SK-N-SH (cell line): ENCODE measurements at regions not wholly inside any gene's neighbourhood (a gene's known extent, or its start where the extent isn't known, plus 50 kb on each side); places are given as distances from the start of the nearest gene placed in this dataset.

ENCODE experiments used
- CTCF ChIA-PET: fragments of 300-600, 350-600 bp; formaldehyde crosslinking; extraction: SDS; loops from one replicate; lab custom pipeline; 2021; lab: Yijun Ruan, JAX
- POLR2A ChIA-PET: fragments of 350-600 bp; sonication (Branson Sonifier 250); formaldehyde crosslinking; extraction: SDS; loops from one replicate; lab custom pipeline; 2020; ENCODE audit warnings: antibody characterized with exemption, inconsistent platforms; lab: Yijun Ruan, JAX
- DNase-seq: peaks from one replicate; pipeline ENCODE4 v3.0.0; 2012
- H2AFZ ChIP-seq: fragments of 200-600 bp; sonication (generic); 2 replicates; pipeline ENCODE4 v1.8.1; 2016; ENCODE audit warnings: antibody characterized with exemption, mild to moderate bottlenecking, low read depth
- H3F3A ChIP-seq: fragments of 200-600 bp; sonication (generic); replicated peaks from 2 replicates; pipeline ENCODE3; 2016; ENCODE audit warnings: antibody characterized with exemption, mild to moderate bottlenecking; ENCODE audit not compliant: insufficient read depth
- H3K27ac ChIP-seq, 2 experiments: fragments of 200-500 bp in 1 of 2; fragments of 200-600 bp in 1 of 2; sonication (Bioruptor generic) in 1 of 2; sonication (generic), shearing (Covaris generic) in 1 of 2; 2 replicates each; pipeline versions ENCODE4 v1.5.1 to v1.6.1; 2014 to 2016; ENCODE audit warnings: low read depth in 2 of 2, inconsistent platforms in 1 of 2, low read length in 1 of 2, mild to moderate bottlenecking in 1 of 2, mixed read lengths in 1 of 2
- H3K27me3 ChIP-seq: fragments of 200-600 bp; sonication (generic), shearing (Covaris generic); 2 replicates; pipeline ENCODE4 v1.6.1; 2016; ENCODE audit warnings: mixed run types; ENCODE audit not compliant: insufficient read depth
- H3K36me3 ChIP-seq, 2 experiments: fragments of 200-500 bp in 1 of 2; fragments of 200-600 bp in 1 of 2; sonication (Bioruptor generic) in 1 of 2; sonication (generic) in 1 of 2; replicated peaks in 1 of 2; 2 replicates each; pipeline versions ENCODE3 to v1.5.1; 2014 to 2016; ENCODE audit warnings: low read length in 1 of 2, mild to moderate bottlenecking in 1 of 2; ENCODE audit not compliant: insufficient read depth in 2 of 2, control insufficient read depth in 1 of 2
- H3K4me1 ChIP-seq, 2 experiments: fragments of 200-500 bp in 1 of 2; fragments of 200-600 bp in 1 of 2; sonication (Bioruptor generic) in 1 of 2; sonication (generic), shearing (Covaris generic) in 1 of 2; 2 replicates each; pipeline versions ENCODE4 v1.5.1 to v1.6.1; 2014 to 2016; ENCODE audit warnings: low read depth in 1 of 2, low read length in 1 of 2, mixed run types in 1 of 2; ENCODE audit not compliant: insufficient read depth in 2 of 2, control insufficient read depth in 1 of 2
- H3K4me2 ChIP-seq: fragments of 200-600 bp; sonication (generic), shearing (Covaris generic); 2 replicates; pipeline ENCODE4 v1.6.1; 2017; ENCODE audit warnings: mixed run types
- H3K4me3 ChIP-seq, 2 experiments: fragments of 200-500 bp in 1 of 2; fragments of 200-600 bp in 1 of 2; sonication (Bioruptor generic) in 1 of 2; sonication (generic), shearing (Covaris generic) in 1 of 2; 2 replicates each; pipeline versions ENCODE4 v1.5.1 to v1.8.1; 2014 to 2016; ENCODE audit warnings: low read depth in 2 of 2, inconsistent platforms in 1 of 2, low read length in 1 of 2, mild to moderate bottlenecking in 1 of 2, mixed read lengths in 1 of 2, moderate library complexity in 1 of 2
- H3K79me2 ChIP-seq: fragments of 200-600 bp; sonication (generic); 2 replicates; pipeline ENCODE4 v1.8.1; 2017; ENCODE audit warnings: mild to moderate bottlenecking; ENCODE audit not compliant: insufficient read depth
- H3K9ac ChIP-seq: fragments of 200-600 bp; sonication (generic); 2 replicates; pipeline ENCODE4 v1.6.1; 2017; ENCODE audit warnings: mixed run types
- H3K9me2 ChIP-seq: fragments of 200-600 bp; sonication (generic); 2 replicates; pipeline ENCODE4 v1.6.1; 2017; ENCODE audit warnings: mixed run types
- H3K9me3 ChIP-seq: fragments of 200-600 bp; sonication (generic); 2 replicates; pipeline ENCODE4 v1.6.1; 2017; ENCODE audit warnings: mixed run types, mild to moderate bottlenecking, moderate library complexity
- H4K20me1 ChIP-seq: fragments of 200-600 bp; sonication (generic); 2 replicates; pipeline ENCODE4 v1.6.1; 2017; ENCODE audit warnings: mild to moderate bottlenecking, mixed run types; ENCODE audit not compliant: insufficient read depth
- CHD2 ChIP-seq: fragments of 150-350 bp; IDR thresholded peaks from 2 replicates; pipeline ENCODE4 v1.6.1; 2018; ENCODE audit warnings: low read length; ENCODE audit not compliant: partially characterized antibody
- ELF1 ChIP-seq: IDR thresholded peaks from 2 replicates; pipeline ENCODE4 v1.4.0; 2012
- GATA2 ChIP-seq: sonication (generic); formaldehyde crosslinking; IDR thresholded peaks from 2 replicates; pipeline ENCODE4 v1.5.0; 2020; ENCODE audit warnings: mild to moderate bottlenecking, missing genetic modification reagents
- JUND ChIP-seq: IDR thresholded peaks from 2 replicates; pipeline ENCODE4 v1.4.0; 2012
- MEF2A ChIP-seq: IDR thresholded peaks from 2 replicates; pipeline ENCODE4 v1.4.0; 2012; ENCODE audit warnings: low read depth, borderline replicate concordance
- NFIC ChIP-seq: IDR thresholded peaks from 2 replicates; pipeline ENCODE4 v1.4.0; 2012; ENCODE audit warnings: borderline replicate concordance
- NRF1 ChIP-seq: IDR thresholded peaks from 2 replicates; pipeline ENCODE4 v1.6.1; 2012; ENCODE audit warnings: low read depth, mild to moderate bottlenecking, low read length
- RCOR1 ChIP-seq: fragments of 150-350 bp; IDR thresholded peaks from 2 replicates; pipeline ENCODE4 v1.6.1; 2017; ENCODE audit warnings: antibody characterized with exemption, low read length
- TEAD4 ChIP-seq: IDR thresholded peaks from 2 replicates; pipeline ENCODE4 v1.4.0; 2012; ENCODE audit warnings: mild to moderate bottlenecking, borderline replicate concordance; ENCODE audit not compliant: insufficient read depth
- WGBS: methylation state at CpG from one replicate; pipeline ENCODE4 v1.1.6; 2017; ENCODE audit warnings: low lambda C conversion rate; 5-methylcytosine and 5-hydroxymethylcytosine counted together
- TF ChIP-seq, protein P1 (sequence below): IDR thresholded peaks from 2 replicates; pipeline ENCODE4 v1.6.1; 2012; ENCODE audit warnings: mild to moderate bottlenecking, low read depth, low read length, moderate library complexity
- TF ChIP-seq, protein P2 (sequence below): fragments of 150-350 bp; IDR thresholded peaks from 2 replicates; pipeline ENCODE4 v1.6.1; 2017; ENCODE audit warnings: antibody characterized with exemption, low read length, low read depth, borderline replicate concordance
- TF ChIP-seq, protein P3 (sequence below): IDR thresholded peaks from 2 replicates; pipeline ENCODE4 v1.4.0; 2012; ENCODE audit warnings: low read depth
- TF ChIP-seq, protein P4 (sequence below): fragments of 150-350 bp; IDR thresholded peaks from 2 replicates; pipeline ENCODE4 v1.6.1; 2016; ENCODE audit warnings: mild to moderate bottlenecking, low read depth, low read length

DNA sequence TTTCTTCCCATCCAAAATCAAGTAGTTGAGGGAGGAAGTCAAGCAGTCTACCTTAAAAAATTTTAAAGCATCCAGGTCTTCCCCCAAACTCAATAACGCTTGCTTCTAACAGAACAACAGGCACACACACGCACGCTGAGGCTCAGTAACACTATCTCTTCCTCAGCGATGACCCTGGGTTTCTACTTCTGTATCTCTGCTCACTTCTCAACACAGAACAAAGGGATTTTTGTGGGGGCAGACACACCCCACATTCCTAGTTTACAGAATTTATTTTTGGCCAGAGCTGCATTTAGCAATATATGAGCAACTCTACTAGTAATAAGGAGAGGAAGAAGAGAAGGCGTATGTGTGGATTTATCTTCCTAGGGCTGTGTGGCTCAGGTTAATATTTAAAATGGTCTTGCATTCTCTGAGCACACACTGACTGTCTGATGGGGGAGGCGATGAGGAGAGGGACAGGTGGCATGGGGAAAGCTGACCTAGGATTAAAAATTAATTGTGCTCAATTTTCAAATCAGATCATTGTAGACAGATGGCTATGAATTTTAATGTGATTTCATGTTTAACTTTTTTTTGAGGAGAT lies 71.3 kb upstream of the PPM1B start:
- H3K9me3 ChIP-seq = no peaks in the 10 kb centered on the region
- H3K27me3 ChIP-seq = no peaks in the 10 kb centered on the region
- ChIA-PET POLR2A (interaction anchor here (0.6 to 1.8 kb wide), 2 partner anchors 71 to 116 kb away, joined by 3 to 4 read pairs; partner anchors contain the start of gene PPM1B), CTCF (interaction anchor here (1.0 to 4.2 kb wide), 5 partner anchors 11 to 219 kb away, joined by 3 to 25 read pairs (median 4); no protein-coding TSS in a partner anchor)
- H3K9ac ChIP-seq = no peak overlapping the region
- H3K79me2 ChIP-seq = no peaks in the 10 kb centered on the region
- no peaks in the 10 kb centered on the region for H3K9me2 ChIP-seq
- H2AFZ ChIP-seq = no peak overlapping the region
- H3K4me3 ChIP-seq = no peak overlapping the region
- no peak for DNase-seq
- H3F3A ChIP-seq = no peaks in the 10 kb centered on the region
- H3K4me2 ChIP-seq = no peak overlapping the region
- no peak for TF ChIP-seq JUND
- TF ChIP-seq, all 33 proteins: peak for 0
- Histone ChIP-seq H3K36me3 (no peaks in the 10 kb centered on the region), H3K27ac (no peak overlapping the region), H3K4me1 (peaks cover 0 to 4% of the 10 kb centered on the region in 2 experiments; a peak in 3 of 4 replicates), H4K20me1 (no peaks in the 10 kb centered on the region)
- 86% methylated on average over 6 of the region's 6 CpGs for WGBS

DNA sequence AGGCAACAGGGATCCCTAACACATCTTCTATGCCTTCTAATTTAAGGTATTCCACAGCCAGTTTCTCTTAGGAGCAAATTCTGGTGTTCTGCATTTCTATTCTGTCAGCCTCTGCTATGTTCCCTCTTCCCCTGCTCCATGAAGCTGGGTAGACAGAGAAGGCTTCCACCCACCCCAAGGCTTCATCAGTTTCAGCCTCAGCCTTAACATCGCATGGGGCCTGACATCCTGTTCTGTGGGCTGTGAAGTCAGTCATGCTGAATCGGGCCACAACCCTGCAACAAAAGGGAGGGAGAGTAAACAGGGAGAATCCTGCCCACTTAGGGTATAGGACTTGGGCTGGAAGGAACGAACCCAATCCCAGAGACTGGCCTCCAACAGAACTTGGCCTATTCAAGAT lies 70.6 kb upstream of the PPM1B start:
- ChIA-PET POLR2A (interaction anchor here (0.6 to 1.8 kb wide), 2 partner anchors 70 to 117 kb away, joined by 3 to 4 read pairs; partner anchors contain the start of gene PPM1B), CTCF (interaction anchor here (1.0 to 4.2 kb wide), 3 partner anchors 11 to 21 kb away, joined by 3 to 25 read pairs (median 5); no protein-coding TSS in a partner anchor)
- H3K4me3 ChIP-seq = no peak overlapping the region
- H3K27me3 ChIP-seq = no peaks in the 10 kb centered on the region
- DNase-seq = no peak
- H3K27ac ChIP-seq = no peak overlapping the region
- no peaks in the 10 kb centered on the region for H3F3A ChIP-seq
- no peak overlapping the region for H2AFZ ChIP-seq
- no peaks in the 10 kb centered on the region for H4K20me1 ChIP-seq
- no peaks in the 10 kb centered on the region for H3K9me3 ChIP-seq
- H3K9me2 ChIP-seq = no peaks in the 10 kb centered on the region
- H3K4me1 ChIP-seq = peaks cover 0 to 4% of the 10 kb centered on the region in 2 experiments; a peak in 3 of 4 replicates
- WGBS = 57% methylated on average over 3 of the region's 3 CpGs
- TF ChIP-seq TEAD4 (no peak), MEF2A (no peak), NFIC (no peak), CHD2 (no peak), ELF1 (no peak), GATA2 (CRISPR knock-in tag) (no peak), RCOR1 (no peak), NRF1 (no peak)
- TF ChIP-seq, protein P1, sequence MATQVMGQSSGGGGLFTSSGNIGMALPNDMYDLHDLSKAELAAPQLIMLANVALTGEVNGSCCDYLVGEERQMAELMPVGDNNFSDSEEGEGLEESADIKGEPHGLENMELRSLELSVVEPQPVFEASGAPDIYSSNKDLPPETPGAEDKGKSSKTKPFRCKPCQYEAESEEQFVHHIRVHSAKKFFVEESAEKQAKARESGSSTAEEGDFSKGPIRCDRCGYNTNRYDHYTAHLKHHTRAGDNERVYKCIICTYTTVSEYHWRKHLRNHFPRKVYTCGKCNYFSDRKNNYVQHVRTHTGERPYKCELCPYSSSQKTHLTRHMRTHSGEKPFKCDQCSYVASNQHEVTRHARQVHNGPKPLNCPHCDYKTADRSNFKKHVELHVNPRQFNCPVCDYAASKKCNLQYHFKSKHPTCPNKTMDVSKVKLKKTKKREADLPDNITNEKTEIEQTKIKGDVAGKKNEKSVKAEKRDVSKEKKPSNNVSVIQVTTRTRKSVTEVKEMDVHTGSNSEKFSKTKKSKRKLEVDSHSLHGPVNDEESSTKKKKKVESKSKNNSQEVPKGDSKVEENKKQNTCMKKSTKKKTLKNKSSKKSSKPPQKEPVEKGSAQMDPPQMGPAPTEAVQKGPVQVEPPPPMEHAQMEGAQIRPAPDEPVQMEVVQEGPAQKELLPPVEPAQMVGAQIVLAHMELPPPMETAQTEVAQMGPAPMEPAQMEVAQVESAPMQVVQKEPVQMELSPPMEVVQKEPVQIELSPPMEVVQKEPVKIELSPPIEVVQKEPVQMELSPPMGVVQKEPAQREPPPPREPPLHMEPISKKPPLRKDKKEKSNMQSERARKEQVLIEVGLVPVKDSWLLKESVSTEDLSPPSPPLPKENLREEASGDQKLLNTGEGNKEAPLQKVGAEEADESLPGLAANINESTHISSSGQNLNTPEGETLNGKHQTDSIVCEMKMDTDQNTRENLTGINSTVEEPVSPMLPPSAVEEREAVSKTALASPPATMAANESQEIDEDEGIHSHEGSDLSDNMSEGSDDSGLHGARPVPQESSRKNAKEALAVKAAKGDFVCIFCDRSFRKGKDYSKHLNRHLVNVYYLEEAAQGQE = no peak
- TF ChIP-seq, protein P2, sequence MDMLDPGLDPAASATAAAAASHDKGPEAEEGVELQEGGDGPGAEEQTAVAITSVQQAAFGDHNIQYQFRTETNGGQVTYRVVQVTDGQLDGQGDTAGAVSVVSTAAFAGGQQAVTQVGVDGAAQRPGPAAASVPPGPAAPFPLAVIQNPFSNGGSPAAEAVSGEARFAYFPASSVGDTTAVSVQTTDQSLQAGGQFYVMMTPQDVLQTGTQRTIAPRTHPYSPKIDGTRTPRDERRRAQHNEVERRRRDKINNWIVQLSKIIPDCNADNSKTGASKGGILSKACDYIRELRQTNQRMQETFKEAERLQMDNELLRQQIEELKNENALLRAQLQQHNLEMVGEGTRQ = no peak
- TF ChIP-seq, protein P3, sequence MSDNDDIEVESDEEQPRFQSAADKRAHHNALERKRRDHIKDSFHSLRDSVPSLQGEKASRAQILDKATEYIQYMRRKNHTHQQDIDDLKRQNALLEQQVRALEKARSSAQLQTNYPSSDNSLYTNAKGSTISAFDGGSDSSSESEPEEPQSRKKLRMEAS = no peak
- TF ChIP-seq, protein P4, sequence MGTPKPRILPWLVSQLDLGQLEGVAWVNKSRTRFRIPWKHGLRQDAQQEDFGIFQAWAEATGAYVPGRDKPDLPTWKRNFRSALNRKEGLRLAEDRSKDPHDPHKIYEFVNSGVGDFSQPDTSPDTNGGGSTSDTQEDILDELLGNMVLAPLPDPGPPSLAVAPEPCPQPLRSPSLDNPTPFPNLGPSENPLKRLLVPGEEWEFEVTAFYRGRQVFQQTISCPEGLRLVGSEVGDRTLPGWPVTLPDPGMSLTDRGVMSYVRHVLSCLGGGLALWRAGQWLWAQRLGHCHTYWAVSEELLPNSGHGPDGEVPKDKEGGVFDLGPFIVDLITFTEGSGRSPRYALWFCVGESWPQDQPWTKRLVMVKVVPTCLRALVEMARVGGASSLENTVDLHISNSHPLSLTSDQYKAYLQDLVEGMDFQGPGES = no peak
- no peak overlapping the region for H3K9ac ChIP-seq
- no peak overlapping the region for H3K4me2 ChIP-seq
- H3K79me2 ChIP-seq = no peaks in the 10 kb centered on the region
- H3K36me3 ChIP-seq = no peaks in the 10 kb centered on the region
